ENCODE measurements at regions not wholly inside any gene's neighbourhood (a gene's known extent, or its start where the extent isn't known, plus 50 kb on each side); places are given as distances from the start of the nearest gene placed in this dataset.

GRCh38 chr1:177567393-177567792 lies 396.6 kb downstream of the BRINP2 start:
- no peak for DNase-seq

DNA sequence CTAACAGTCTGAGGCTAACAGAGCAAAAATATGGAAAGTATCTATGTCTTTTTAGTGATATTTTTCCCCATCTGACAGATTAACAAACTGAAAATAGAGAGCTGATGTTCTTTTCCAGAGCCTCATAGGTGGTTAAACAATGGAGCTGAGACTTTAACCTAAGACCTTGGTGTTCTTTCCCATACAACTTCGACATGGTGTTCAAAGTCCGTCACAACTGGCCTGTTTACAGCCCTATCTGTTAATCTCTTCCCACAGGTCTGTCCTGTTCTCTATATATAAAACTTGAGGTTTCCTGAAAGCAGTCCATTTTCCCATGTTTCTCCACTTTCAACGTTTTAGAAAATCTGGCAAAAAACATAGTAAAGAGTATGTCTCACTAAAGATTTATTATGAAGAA lies 395.7 kb downstream of the BRINP2 start:
- no peak for DNase-seq

DNA sequence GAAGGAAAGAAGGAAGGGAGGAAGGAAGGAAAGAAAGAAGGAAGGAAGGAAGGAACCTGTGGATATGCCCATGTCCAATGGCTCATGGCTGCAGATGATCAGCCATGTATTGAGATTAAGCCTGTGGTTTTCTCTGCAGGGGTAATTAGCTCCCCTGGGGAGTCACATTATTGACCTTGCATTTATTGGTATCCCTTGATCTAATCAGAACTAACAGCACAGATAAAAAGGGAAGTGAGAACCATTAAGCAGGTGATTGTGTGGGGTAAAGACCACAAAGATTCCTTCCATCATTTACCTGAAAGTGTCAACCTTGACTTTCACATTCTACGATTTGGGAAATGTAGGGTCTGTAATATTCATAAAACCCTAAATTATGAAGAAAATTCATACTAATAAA lies 390.7 kb downstream of the BRINP2 start:
- no peak for DNase-seq

GRCh38 chr1:177558372-177558771 lies 387.6 kb downstream of the BRINP2 start:
- no peak for DNase-seq

GRCh38 chr1:177556163-177556562 lies 385.4 kb downstream of the BRINP2 start:
- no peak for DNase-seq

DNA sequence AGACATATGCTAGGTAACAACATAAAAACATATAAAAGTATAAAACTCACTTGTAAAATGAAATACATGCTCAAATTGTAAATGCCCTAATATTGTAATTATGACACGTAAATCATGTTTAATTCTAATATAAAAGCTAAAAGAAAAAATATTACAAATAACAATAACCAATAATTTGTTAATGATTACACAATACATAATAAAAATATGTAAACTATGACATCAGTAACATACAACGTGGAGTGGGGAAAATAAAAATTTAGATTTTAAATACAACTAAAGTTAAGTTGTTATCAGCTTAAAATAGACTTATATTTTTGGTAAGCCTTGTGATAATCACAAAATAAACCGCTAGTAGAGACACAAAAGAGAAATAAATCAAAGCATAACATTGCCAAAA lies 376.4 kb downstream of the BRINP2 start:
- DNase-seq = no peak

- DNase-seq = no peak
Observed at GRCh38 chr1:177546346-177546745, 375.6 kb downstream of the BRINP2 start.

DNA sequence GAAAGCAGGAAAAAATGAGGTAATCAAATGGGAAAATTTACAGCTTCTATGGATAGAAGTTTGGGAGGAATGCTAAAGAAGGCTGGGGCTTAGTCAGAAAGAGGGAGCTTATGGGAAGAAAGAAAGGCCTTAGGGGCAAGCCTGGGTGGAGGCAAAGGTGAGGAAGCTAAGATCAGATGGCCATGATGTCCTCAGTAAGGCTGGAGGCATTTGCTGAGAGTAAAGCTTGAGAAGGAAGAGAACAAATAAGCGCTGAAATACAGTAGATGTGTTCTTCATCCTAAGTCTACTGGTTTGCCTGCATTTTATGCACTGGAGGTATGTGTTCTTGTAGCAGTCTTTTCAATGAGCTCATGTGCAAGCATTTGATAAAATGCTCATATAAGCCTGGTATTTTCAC lies 355.4 kb downstream of the BRINP2 start:
- no peak for DNase-seq

- DNase-seq = no peak
Observed at GRCh38 chr1:177525176-177525575, 354.4 kb downstream of the BRINP2 start.

DNA sequence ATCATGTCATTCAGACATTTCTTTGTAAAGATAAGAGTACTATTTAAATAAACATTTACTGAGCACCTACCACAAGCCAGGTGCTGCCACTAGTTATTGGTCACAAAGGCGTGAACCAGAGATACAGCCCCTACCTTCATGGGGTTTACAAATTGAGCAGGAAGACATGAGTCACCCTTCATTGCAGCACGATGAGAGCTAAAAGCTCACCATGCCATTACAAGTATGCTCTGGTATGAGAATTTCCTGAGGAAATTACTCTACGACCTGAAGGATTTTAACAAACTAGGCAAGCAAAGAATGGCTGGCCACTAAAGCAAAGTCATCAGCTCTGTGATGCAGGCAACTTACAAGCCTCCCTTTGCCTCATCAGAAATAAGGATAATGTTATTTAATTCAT lies 346.8 kb downstream of the BRINP2 start:
- no peak for DNase-seq

- no peak for DNase-seq
Observed at GRCh38 chr1:177514207-177514606, 343.4 kb downstream of the BRINP2 start.

- DNase-seq = no peak
Observed at GRCh38 chr1:177511036-177511435, 340.3 kb downstream of the BRINP2 start.

DNA sequence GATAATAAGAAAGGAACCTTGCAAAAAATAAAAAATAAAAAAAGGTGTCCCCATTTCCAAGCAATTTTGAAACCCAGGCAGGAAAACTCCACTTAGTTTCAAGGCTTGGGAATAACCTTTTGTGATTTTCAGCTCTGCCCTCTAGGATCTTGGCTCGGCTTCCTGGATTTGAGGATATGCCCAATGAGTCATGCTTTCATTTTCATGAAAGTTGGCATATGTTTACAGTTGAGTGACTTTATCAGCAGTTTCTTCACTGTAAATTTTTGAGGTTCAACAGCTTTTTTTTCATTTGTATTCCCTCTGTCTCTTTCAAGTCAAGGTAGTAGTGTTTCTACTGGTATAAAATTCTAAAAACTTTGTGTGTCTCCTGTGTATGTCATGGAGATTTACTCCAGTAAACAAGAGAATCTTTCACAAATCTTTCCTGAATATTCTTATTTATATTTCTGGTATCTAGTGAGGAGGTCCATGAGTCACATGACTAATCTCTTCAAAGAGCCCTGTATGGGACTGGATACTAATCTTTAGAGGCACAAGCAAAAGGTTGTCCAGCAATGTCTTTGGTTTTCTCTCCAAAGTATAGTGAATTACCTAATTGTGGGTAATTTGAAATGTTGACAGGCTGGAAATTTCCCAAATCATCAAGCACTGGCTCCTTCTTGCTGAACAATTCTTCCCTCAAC lies 335.3 kb downstream of the BRINP2 start:
- no peak for DNase-seq

GRCh38 chr1:177495878-177496277 lies 325.1 kb downstream of the BRINP2 start:
- DNase-seq = no peak

DNA sequence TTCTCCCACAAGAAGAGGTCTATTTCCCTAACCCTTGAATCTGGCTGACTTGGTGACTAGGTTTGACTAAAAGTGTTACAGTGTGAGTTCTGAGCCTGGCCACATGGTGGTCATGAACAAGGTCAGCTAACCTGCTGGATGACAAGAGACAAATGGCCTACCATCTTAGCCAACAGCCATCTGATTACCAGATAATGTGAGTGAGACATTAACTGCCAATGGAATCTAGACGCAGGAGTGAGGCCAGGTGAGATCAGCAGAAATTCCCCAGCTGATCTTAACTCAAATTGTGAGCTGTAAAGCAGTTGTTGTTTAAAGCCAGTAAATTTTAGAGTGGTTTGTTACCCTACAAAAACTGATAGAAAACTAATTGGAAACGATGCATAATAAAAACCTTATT lies 320.0 kb downstream of the BRINP2 start:
- DNase-seq = no peak

DNA sequence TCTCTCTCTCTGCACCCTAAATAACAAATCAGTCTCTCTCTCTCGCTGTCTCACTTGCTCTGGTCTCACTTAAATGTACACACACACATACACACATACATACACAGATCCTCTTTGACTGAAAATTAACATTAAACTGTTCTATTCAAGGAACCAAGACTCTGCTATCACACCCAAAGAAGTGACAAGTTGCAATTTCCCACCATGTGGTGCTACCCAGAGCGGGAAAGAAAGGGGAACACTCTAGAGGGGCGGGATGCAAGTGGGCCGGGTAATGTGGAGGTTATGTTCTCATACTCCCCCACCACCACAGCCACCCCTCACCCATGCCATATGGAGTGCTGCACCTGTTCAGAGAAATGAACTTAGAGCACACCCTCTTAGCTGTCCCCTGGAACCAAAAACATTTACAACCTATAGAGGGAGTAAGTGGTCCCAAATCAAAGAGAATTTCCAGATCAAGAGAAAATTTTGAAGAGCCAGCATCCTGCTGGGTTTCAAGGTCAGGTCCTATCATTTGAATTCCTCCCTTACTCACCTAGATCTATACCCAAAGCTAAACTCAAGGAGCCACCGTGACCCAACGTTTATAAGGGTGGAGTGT lies 319.4 kb downstream of the BRINP2 start:
- DNase-seq = no peak

DNA sequence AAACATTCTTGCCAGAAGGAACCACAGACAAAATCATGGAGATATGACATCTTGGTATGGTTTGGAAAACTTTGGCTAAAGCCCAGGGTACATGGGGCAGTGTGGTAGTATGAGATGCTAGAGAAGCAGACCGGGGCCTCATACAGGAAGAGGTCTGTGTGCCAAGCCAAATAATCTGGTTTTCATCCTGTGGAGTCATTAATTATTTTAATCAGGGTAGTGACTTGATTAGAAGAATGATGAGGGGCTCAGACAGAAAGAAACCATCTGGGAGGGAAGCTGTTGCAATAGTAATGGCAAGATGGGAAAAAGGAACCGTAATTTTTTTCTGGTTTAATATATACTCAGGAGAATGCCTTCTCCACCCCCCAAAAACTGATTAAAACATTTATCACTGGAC lies 318.0 kb downstream of the BRINP2 start:
- no peak for DNase-seq

DNA sequence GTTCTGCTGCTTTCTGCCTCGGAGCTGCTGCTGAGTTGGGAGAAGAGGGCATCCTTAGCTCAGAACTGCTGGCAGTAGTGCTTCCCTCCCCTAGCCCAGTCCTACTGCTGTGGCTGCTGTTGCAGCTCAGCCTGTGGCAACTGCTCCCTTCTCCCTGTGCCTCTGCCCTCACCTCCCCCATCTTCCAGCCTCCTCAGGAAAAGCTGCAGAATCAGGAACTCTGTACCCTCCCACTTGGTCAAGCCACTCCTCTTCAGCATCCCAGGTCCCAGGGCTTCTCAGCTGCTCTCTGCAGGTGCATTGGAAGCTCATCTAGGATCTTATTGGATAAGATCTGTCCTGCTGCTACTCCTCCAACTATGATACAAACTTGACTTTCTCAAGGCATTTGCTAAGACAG lies 316.7 kb downstream of the BRINP2 start:
- no peak for DNase-seq

DNA sequence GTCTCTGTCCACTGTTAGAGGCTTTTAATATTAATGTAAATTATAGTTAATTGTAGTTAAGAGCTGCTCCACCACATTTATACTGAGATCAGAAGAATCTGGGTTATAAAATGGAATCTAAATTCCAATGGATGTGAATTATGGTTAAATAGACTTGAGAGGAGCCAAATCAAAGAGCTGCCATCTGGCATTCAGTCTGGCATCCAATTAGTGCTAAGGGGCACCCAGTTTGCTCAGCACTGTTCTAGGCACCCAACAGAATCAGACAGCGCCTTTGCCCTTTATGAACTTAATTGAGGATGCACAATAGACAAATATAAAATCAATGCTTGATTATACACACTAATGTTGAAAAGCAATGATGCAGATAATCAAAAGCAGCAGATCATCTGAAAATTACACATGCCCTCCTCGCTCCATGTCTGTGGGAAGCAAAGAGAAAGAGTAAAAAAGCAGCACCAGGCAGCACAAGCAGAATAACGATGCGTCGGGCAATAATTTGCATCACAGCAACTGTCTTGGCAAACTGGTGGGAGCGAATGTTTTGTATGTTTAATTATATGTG lies 310.1 kb downstream of the BRINP2 start:
- no peak for DNase-seq

DNA sequence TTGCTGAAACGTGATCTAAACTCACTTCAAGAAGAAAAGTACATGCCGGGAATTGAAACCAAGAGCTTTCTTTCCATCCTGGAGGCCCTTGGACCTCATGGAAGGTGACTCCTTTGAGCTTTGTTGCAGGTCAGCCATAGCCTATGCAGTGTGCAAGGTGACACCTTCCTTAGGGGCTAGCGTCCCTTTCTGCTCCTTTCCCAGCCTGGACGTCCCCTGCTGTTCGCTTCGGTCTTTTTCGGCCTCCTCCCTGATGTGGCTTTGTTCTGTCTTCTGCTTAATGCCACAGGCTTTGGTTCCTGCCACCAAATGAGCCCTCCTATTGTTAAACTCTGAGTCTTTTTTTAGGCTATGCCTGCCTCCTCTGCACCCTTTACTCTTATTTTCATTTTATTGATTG lies 308.8 kb downstream of the BRINP2 start:
- DNase-seq = no peak

- no peak for DNase-seq
Observed at GRCh38 chr1:177476676-177477075, 305.9 kb downstream of the BRINP2 start.

GRCh38 chr1:177472567-177472966 lies 301.8 kb downstream of the BRINP2 start:
- no peak for DNase-seq

DNA sequence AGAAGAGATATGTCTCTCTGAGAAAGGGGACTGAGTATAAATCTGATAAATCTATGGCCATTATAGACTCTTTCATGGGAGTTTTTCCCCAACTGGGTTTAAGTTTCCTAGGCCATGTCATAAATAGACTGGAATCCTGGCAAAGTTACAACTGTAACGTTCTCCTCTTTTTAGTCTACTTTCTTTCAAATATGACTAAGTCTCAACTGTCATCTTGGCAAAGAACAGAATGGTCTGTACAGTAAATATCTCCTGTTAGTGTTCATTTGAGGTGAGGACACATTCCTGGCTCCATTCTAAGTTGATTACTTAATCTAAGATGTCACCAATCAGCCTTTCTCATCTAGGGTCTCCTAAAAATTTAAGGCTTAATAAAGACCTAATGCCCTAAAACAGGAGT lies 300.5 kb downstream of the BRINP2 start:
- DNase-seq = no peak

DNA sequence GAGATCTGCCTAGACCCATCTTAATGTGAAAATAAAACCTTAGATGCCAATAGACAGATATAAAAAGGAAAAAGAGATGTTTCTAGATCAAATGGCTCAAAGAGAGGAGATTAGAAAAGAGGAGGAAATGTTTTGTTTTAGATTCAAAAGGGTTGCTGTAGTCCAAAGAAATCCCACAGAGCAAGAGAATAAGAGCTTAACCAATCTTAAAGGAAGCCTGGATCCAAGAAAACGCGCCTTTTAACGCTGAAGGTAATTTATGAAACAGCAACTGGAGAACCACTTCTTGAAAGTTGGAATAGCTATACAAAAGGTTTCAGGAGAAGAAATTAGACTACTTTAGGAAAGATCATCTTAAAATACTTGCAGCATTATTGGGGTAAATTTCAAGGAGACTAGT lies 298.8 kb downstream of the BRINP2 start:
- no peak for DNase-seq

GRCh38 chr1:177466286-177466685 lies 295.5 kb downstream of the BRINP2 start:
- DNase-seq = no peak

Data from 8988T (cell line).